B cell (primary cell): ENCODE measurements at regions not wholly inside any gene's neighbourhood (a gene's known extent, or its start where the extent isn't known, plus 50 kb on each side); places are given as distances from the start of the nearest gene placed in this dataset.

Experiments used
- ATAC-seq: fragments of 200-7000 bp; cut with Tn5 transposase; one replicate; pipeline ENCODE4 v1.10.0; 2021; ENCODE audit warnings: low read depth, mild to moderate bottlenecking, moderate number of reproducible peaks, moderate library complexity
- CTCF ChIA-PET: fragments of 350-600 bp; sonication (Branson Sonifier 250); formaldehyde crosslinking; loops from one replicate; lab custom pipeline; 2021; ENCODE audit warnings: antibody characterized with exemption, inconsistent platforms; lab: Charles Lee
- POLR2A ChIA-PET: fragments of 350-600 bp; sonication (Branson Sonifier 250); formaldehyde crosslinking; loops from one replicate; lab custom pipeline; 2021; ENCODE audit warnings: antibody characterized with exemption; lab: Charles Lee
- DNase-seq: peaks from one replicate; pipeline ENCODE4 v3.0.0; 2013
- H2AFZ ChIP-seq: 2 replicates; pipeline ENCODE4 v1.6.1; 2012; ENCODE audit warnings: mild to moderate bottlenecking, low read depth, low read length; ENCODE audit not compliant: insufficient read depth, poor library complexity, severe bottlenecking
- H3K27ac ChIP-seq, 2 donors: 1 replicate in 1 of 2; 2 replicates in 1 of 2; pipeline ENCODE4 v1.5.1; 2012 to 2013; ENCODE audit warnings: low read length in 2 of 2, mild to moderate bottlenecking in 2 of 2, moderate library complexity in 1 of 2
- H3K27me3 ChIP-seq, 4 experiments: fragments of 200-600 bp in 1 of 4; sonication (generic) in 1 of 4; replicated peaks in 1 of 4; 1 replicate in 2 of 4; 2 replicates in 2 of 4; pipeline versions ENCODE4 v1.6.1 to v1.7.0; 2013 to 2016; ENCODE audit warnings: low read length in 3 of 4, mild to moderate bottlenecking in 2 of 4, mixed read lengths in 1 of 4, moderate library complexity in 1 of 4; ENCODE audit not compliant: insufficient read depth in 4 of 4, control insufficient read depth in 3 of 4; ENCODE audit errors: control extremely low read depth in 1 of 4
- H3K36me3 ChIP-seq, 2 experiments: replicated peaks in 1 of 2; 1 replicate in 1 of 2; 2 replicates in 1 of 2; pipeline versions ENCODE4 v1.6.1 to v1.7.1; 2013; ENCODE audit warnings: low read length in 1 of 2; ENCODE audit not compliant: insufficient read depth in 2 of 2, control insufficient read depth in 1 of 2; ENCODE audit errors: control extremely low read depth in 1 of 2, extremely low read depth in 1 of 2
- H3K4me1 ChIP-seq, 2 donors: fragments of 200-600 bp in 1 of 2; sonication (generic) in 1 of 2; 1 replicate in 1 of 2; 2 replicates in 1 of 2; pipeline versions ENCODE4 v1.5.1 to v1.6.1; 2013 to 2017; ENCODE audit warnings: low read length in 2 of 2; ENCODE audit not compliant: control insufficient read depth in 2 of 2, insufficient read depth in 2 of 2
- H3K4me2 ChIP-seq: replicated peaks from 2 replicates; pipeline ENCODE3; 2012; ENCODE audit warnings: mild to moderate bottlenecking, low read depth, low read length; ENCODE audit not compliant: poor library complexity, severe bottlenecking
- H3K4me3 ChIP-seq, 5 experiments: fragments of 200-600 bp in 1 of 5; sonication (generic) in 1 of 5; 1 replicate in 3 of 5; 2 replicates in 2 of 5; pipeline versions ENCODE4 v1.5.1 to v1.7.0; 2011 to 2016; ENCODE audit warnings: low read length in 4 of 5, mild to moderate bottlenecking in 4 of 5, low read depth in 2 of 5, control low read depth in 1 of 5, moderate library complexity in 1 of 5; ENCODE audit not compliant: insufficient read depth in 1 of 5; ENCODE audit errors: control extremely low read depth in 1 of 5, extremely low read depth in 1 of 5
- H3K79me2 ChIP-seq: fragments of 200-600 bp; sonication (generic); one replicate; pipeline ENCODE4 v1.6.0; 2016; ENCODE audit warnings: low read length; ENCODE audit not compliant: control insufficient read depth, insufficient read depth
- H3K9ac ChIP-seq: fragments of 200-600 bp; sonication (generic); 2 replicates; pipeline ENCODE4 v1.6.1; 2017; ENCODE audit warnings: mild to moderate bottlenecking, low read length, moderate library complexity
- H3K9me3 ChIP-seq, 3 donors: one replicate each; pipeline versions ENCODE4 v1.6.1 to v1.7.1; 2013; ENCODE audit warnings: low read length in 2 of 3; ENCODE audit not compliant: control insufficient read depth in 2 of 3, insufficient read depth in 1 of 3; ENCODE audit errors: control extremely low read depth in 1 of 3
- H4K20me1 ChIP-seq: 2 replicates; pipeline ENCODE4 v1.6.0; 2012; ENCODE audit warnings: mild to moderate bottlenecking, low read length; ENCODE audit not compliant: insufficient read depth, control insufficient read depth, poor library complexity, severe bottlenecking
- H3K27ac Mint-ChIP-seq: one replicate; pipeline ENCODE4 v1.8.0; 2021; ENCODE audit warnings: mixed read lengths
- H3K27me3 Mint-ChIP-seq: one replicate; pipeline ENCODE4 v1.8.0; 2021; ENCODE audit warnings: mixed read lengths
- H3K4me1 Mint-ChIP-seq: one replicate; pipeline ENCODE4 v1.8.0; 2021; ENCODE audit warnings: mixed read lengths
- H3K4me3 Mint-ChIP-seq: one replicate; pipeline ENCODE4 v1.8.0; 2021; ENCODE audit warnings: mixed read lengths
- H3K9me3 Mint-ChIP-seq: one replicate; pipeline ENCODE4 v1.8.0; 2022; ENCODE audit warnings: mixed read lengths; ENCODE audit not compliant: insufficient read depth
- EZH2 ChIP-seq: IDR thresholded peaks from 2 replicates; pipeline ENCODE4 v1.6.1; 2012; ENCODE audit warnings: borderline replicate concordance, low read depth, mild to moderate bottlenecking, moderate library complexity, low read length; ENCODE audit not compliant: insufficient read depth, poor library complexity, severe bottlenecking
- WGBS: methylation state at CpG from one replicate; pipeline ENCODE4 v1.1.5; 2013; ENCODE audit warnings: missing lambda C conversion rate; ENCODE audit not compliant: insufficient coverage; 5-methylcytosine and 5-hydroxymethylcytosine counted together
- intact Hi-C: fragments of 100-400 bp; cut with micrococcal nuclease; formaldehyde crosslinking; loops from one replicate; pipeline ENCODE4 v1.10.0; 2022
- TF ChIP-seq, protein P1 (sequence below): fragments of 200-600 bp; IDR thresholded peaks from one replicate; pipeline ENCODE4 v1.8.0; 2022; ENCODE audit warnings: antibody characterized with exemption, mild to moderate bottlenecking

DNA sequence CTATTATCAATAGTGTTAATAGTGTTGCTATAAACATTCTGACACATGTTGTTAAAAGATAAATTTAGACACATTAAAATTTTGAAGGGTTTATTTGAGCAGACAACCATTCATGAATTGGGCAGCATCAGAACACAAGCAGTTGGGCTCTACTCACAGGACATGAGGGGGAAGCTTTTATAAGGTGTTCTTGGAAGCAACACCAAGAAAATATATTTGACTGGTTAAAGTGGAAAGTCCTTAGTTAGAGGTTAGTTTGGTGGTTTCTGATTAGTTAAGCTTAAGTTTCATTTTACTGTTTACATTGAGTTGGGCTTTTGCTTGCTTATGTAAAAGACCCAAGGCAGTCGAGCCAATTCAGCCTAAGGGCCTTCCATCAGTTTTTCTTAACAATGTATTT, 220.7 kb downstream of the CD47 start:
- no peak overlapping the region for H3K9ac ChIP-seq
- WGBS: no CpG with 5 or more reads among the region's 1 CpG
- H2AFZ ChIP-seq: no peak overlapping the region
- Mint-ChIP-seq H3K4me1 (no peaks in the 10 kb centered on the region), H3K4me3 (no peak overlapping the region), H3K9me3 (no peaks in the 10 kb centered on the region), H3K27ac (no peak overlapping the region), H3K27me3 (no peaks in the 10 kb centered on the region)
- no peaks in the 10 kb centered on the region for H3K36me3 ChIP-seq
- DNase-seq (no peak), ATAC-seq (no peak)
- no peak overlapping the region for H3K4me3 ChIP-seq
- H3K79me2 ChIP-seq: no peaks in the 10 kb centered on the region
- H3K27ac ChIP-seq: no peak overlapping the region
- no peak for TF ChIP-seq EZH2
- TF ChIP-seq, protein P1, sequence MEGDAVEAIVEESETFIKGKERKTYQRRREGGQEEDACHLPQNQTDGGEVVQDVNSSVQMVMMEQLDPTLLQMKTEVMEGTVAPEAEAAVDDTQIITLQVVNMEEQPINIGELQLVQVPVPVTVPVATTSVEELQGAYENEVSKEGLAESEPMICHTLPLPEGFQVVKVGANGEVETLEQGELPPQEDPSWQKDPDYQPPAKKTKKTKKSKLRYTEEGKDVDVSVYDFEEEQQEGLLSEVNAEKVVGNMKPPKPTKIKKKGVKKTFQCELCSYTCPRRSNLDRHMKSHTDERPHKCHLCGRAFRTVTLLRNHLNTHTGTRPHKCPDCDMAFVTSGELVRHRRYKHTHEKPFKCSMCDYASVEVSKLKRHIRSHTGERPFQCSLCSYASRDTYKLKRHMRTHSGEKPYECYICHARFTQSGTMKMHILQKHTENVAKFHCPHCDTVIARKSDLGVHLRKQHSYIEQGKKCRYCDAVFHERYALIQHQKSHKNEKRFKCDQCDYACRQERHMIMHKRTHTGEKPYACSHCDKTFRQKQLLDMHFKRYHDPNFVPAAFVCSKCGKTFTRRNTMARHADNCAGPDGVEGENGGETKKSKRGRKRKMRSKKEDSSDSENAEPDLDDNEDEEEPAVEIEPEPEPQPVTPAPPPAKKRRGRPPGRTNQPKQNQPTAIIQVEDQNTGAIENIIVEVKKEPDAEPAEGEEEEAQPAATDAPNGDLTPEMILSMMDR: no peak
- no peaks in the 10 kb centered on the region for H3K4me1 ChIP-seq
- no peaks in the 10 kb centered on the region for H4K20me1 ChIP-seq
- no peak overlapping the region for H3K4me2 ChIP-seq
- H3K27me3 ChIP-seq: no peaks in the 10 kb centered on the region
- no peaks in the 10 kb centered on the region for H3K9me3 ChIP-seq
- ChIA-PET POLR2A (interaction anchor here (0.6 kb wide), 1 partner anchor 61 kb away, joined by 3 read pairs; no protein-coding TSS in a partner anchor), CTCF (interaction anchor here (1.9 to 2.1 kb wide), 2 partner anchors 22 to 58 kb away, joined by 5 to 7 read pairs; no protein-coding TSS in a partner anchor)
- intact Hi-C loops: no loop called here

DNA sequence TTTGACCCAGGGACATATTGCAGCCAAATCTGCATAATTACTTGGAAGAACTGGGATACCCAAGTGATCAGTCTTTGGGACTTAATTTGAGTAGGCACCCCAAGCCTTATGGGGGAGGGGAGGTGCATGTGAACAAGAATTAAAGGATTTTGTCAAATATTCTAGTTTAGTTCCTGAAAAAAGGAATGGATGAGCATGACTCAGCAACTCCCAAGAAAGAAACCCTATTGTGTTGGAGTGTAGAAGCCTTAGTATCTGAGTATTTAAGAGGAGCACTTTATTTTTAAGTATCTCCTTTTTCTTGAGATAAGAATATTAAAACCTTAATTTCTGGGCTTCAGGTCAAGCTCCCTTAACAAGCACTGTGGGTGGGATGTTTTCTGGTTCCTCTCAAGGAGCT, 222.4 kb downstream of the CD47 start:
- Histone ChIP-seq H3K4me3 (no peak overlapping the region), H3K4me2 (no peak overlapping the region), H4K20me1 (no peaks in the 10 kb centered on the region), H3K36me3 (no peaks in the 10 kb centered on the region), H3K27ac (no peak overlapping the region), H2AFZ (no peak overlapping the region), H3K9ac (no peak overlapping the region), H3K27me3 (no peaks in the 10 kb centered on the region), H3K4me1 (no peaks in the 10 kb centered on the region), H3K79me2 (no peaks in the 10 kb centered on the region), H3K9me3 (no peaks in the 10 kb centered on the region)
- H3K4me1 Mint-ChIP-seq: no peaks in the 10 kb centered on the region
- ATAC-seq (no peak), DNase-seq (no peak)
- POLR2A ChIA-PET: no interaction called here
- H3K9me3 Mint-ChIP-seq: no peaks in the 10 kb centered on the region
- H3K4me3 Mint-ChIP-seq: no peak overlapping the region
- no peak overlapping the region for H3K27ac Mint-ChIP-seq
- TF ChIP-seq, protein P1: no peak
- no peak for TF ChIP-seq EZH2
- CTCF ChIA-PET: interaction anchor here (0.6 to 1.9 kb wide), 2 partner anchors 18 to 20 kb away, joined by 3 to 5 read pairs; no protein-coding TSS in a partner anchor
- intact Hi-C loops: no loop called here
- H3K27me3 Mint-ChIP-seq: no peaks in the 10 kb centered on the region
